GM23248 (cell line): ENCODE measurements at regions not wholly inside any gene's neighbourhood (a gene's known extent, or its start where the extent isn't known, plus 50 kb on each side); places are given as distances from the start of the nearest gene placed in this dataset.

Experiments used
- DNase-seq: peaks from one replicate; pipeline ENCODE4 v3.0.0-alpha.2; 2015
- H2AFZ ChIP-seq: fragments of 200-600 bp; sonication (generic); 2 replicates; pipeline ENCODE4 v1.6.1; 2016; ENCODE audit warnings: antibody characterized with exemption
- H3F3A ChIP-seq: fragments of 200-600 bp; sonication (generic); 2 replicates; pipeline ENCODE4 v1.6.1; 2016; ENCODE audit warnings: mild to moderate bottlenecking, antibody characterized with exemption, mixed run types; ENCODE audit not compliant: insufficient read depth
- H3K27ac ChIP-seq: fragments of 200-600 bp; sonication (generic); 2 replicates; pipeline ENCODE4 v1.5.1; 2016; ENCODE audit warnings: mild to moderate bottlenecking
- H3K27me3 ChIP-seq: fragments of 200-600 bp; sonication (generic); replicated peaks from 2 replicates; pipeline ENCODE4 v1.6.1; 2016; ENCODE audit warnings: mild to moderate bottlenecking; ENCODE audit not compliant: insufficient read depth
- H3K36me3 ChIP-seq: fragments of 200-600 bp; sonication (generic); 2 replicates; pipeline ENCODE4 v1.6.1; 2016; ENCODE audit warnings: low read depth, mild to moderate bottlenecking
- H3K4me1 ChIP-seq: fragments of 200-600 bp; sonication (generic); 2 replicates; pipeline ENCODE4 v1.6.1; 2016; ENCODE audit warnings: mild to moderate bottlenecking; ENCODE audit not compliant: insufficient read depth
- H3K4me2 ChIP-seq: fragments of 200-600 bp; sonication (generic); one replicate; pipeline ENCODE4 v1.6.1; 2016; ENCODE audit warnings: mild to moderate bottlenecking; ENCODE audit not compliant: unreplicated experiment
- H3K4me3 ChIP-seq: fragments of 200-600 bp; sonication (generic); 2 replicates; pipeline ENCODE4 v1.5.1; 2016; ENCODE audit warnings: mild to moderate bottlenecking
- H3K79me2 ChIP-seq: fragments of 200-600 bp; sonication (generic); 2 replicates; pipeline ENCODE4 v1.6.1; 2016; ENCODE audit warnings: mild to moderate bottlenecking; ENCODE audit not compliant: insufficient read depth
- H3K9ac ChIP-seq: fragments of 200-600 bp; sonication (generic); 2 replicates; pipeline ENCODE4 v1.6.1; 2016; ENCODE audit warnings: mild to moderate bottlenecking
- H3K9me2 ChIP-seq: fragments of 200-600 bp; sonication (generic); 2 replicates; pipeline ENCODE4 v1.6.1; 2016; ENCODE audit warnings: mixed run types, mild to moderate bottlenecking, moderate library complexity; ENCODE audit not compliant: insufficient read depth
- H3K9me3 ChIP-seq: fragments of 200-600 bp; sonication (generic); one replicate; pipeline ENCODE4 v1.6.1; 2017; ENCODE audit warnings: low read depth
- H4K20me1 ChIP-seq: fragments of 200-600 bp; sonication (generic); 2 replicates; pipeline ENCODE4 v1.6.0; 2016; ENCODE audit not compliant: insufficient read depth
- EZH2 ChIP-seq: fragments of 200-600 bp; sonication (generic); IDR thresholded peaks from 2 replicates; pipeline ENCODE4 v1.6.1; 2018; ENCODE audit warnings: antibody characterized with exemption, mild to moderate bottlenecking; ENCODE audit not compliant: insufficient read depth, poor library complexity, severe bottlenecking
- EZH2phosphoT487 ChIP-seq: fragments of 200-600 bp; sonication (generic); IDR thresholded peaks from 2 replicates; pipeline ENCODE4 v1.6.1; 2018; ENCODE audit warnings: antibody characterized with exemption, moderate library complexity, mild to moderate bottlenecking, low read depth; ENCODE audit not compliant: insufficient read depth
- WGBS, 2 experiments: methylation state at CpG; one replicate each; pipeline ENCODE4 v1.1.6; 2015 to 2017; ENCODE audit warnings: low lambda C conversion rate in 2 of 2, low coverage in 1 of 2; ENCODE audit errors: missing lambda C conversion rate in 2 of 2; 5-methylcytosine and 5-hydroxymethylcytosine counted together
- in situ Hi-C: fragments of 300-500 bp; cut with MboI; formaldehyde crosslinking; loops from 2 replicates; pipeline ENCODE4 v1.15.0; 2020

GRCh38 chr2:224133387-224133786, 94.3 kb upstream of the SERPINE2 start:
- Histone ChIP-seq H3K36me3 (no peaks in the 10 kb centered on the region), H3K9ac (no peak overlapping the region), H3K27ac (no peak overlapping the region), H2AFZ (no peak overlapping the region), H3K9me3 (no peaks in the 10 kb centered on the region), H3K79me2 (no peaks in the 10 kb centered on the region), H3K4me2 (no peak overlapping the region), H3K4me1 (peaks cover 13% of the 10 kb centered on the region), H3K4me3 (no peak overlapping the region), H3K27me3 (no peaks in the 10 kb centered on the region), H3F3A (peaks cover 17% of the 10 kb centered on the region), H3K9me2 (no peaks in the 10 kb centered on the region), H4K20me1 (no peaks in the 10 kb centered on the region)
- WGBS, 2 experiments, result 64 to 74% methylated on average over 4 of the region's 4 CpGs
- no peak for DNase-seq
- in situ Hi-C loops, result no loop called here
- TF ChIP-seq EZH2phosphoT487 (no peak), EZH2 (no peak)

GRCh38 chr2:224127871-224128501, 88.9 kb upstream of the SERPINE2 start:
- Histone ChIP-seq H4K20me1 (no peaks in the 10 kb centered on the region), H3F3A (peaks cover 32% of the 10 kb centered on the region), H3K9me2 (no peaks in the 10 kb centered on the region), H3K36me3 (no peaks in the 10 kb centered on the region), H3K27me3 (no peaks in the 10 kb centered on the region), H3K9ac (no peak overlapping the region), H3K9me3 (no peaks in the 10 kb centered on the region), H3K27ac (no peak overlapping the region), H3K4me1 (peaks cover 30% of the 10 kb centered on the region), H2AFZ (peak overlapping the region; percentile 11; the same call in 1 of the 2 replicates), H3K4me2 (peak overlapping the region; percentile 43), H3K79me2 (no peaks in the 10 kb centered on the region), H3K4me3 (no peak overlapping the region)
- no peak for TF ChIP-seq EZH2phosphoT487
- no peak for TF ChIP-seq EZH2
- WGBS, 2 experiments, result 34 to 37% methylated on average over 5 of the region's 5 CpGs
- in situ Hi-C loops, result no loop called here
- DNase-seq, result peak; percentile 43

- H2AFZ ChIP-seq, result peak overlapping the region; percentile 69
- H3K79me2 ChIP-seq, result no peaks in the 10 kb centered on the region
- no peaks in the 10 kb centered on the region for H3K9me3 ChIP-seq
- 0 out of 2 replicates have a peak overlapping the region, but pooled peaks have one; percentile 0 for H3K9ac ChIP-seq
- no peaks in the 10 kb centered on the region for H3K27me3 ChIP-seq
- H3K4me2 ChIP-seq, result peak overlapping the region; percentile 21
- no peak overlapping the region for H3K4me3 ChIP-seq
- H3F3A ChIP-seq, result peaks cover 41% of the 10 kb centered on the region
- H3K36me3 ChIP-seq, result no peaks in the 10 kb centered on the region
- TF ChIP-seq EZH2phosphoT487, result no peak
- no peak for TF ChIP-seq EZH2
- peak overlapping the region; percentile 18 for H3K27ac ChIP-seq
- in situ Hi-C loops, result no loop called here
- 27 to 28% methylated on average over 6 of the region's 6 CpGs for WGBS, 2 experiments
- DNase-seq, result peak; percentile 35
- H3K4me1 ChIP-seq, result peaks cover 38% of the 10 kb centered on the region
- H4K20me1 ChIP-seq, result no peaks in the 10 kb centered on the region
- no peaks in the 10 kb centered on the region for H3K9me2 ChIP-seq
Measured at GRCh38 chr2:224126440-224126839, 87.4 kb upstream of the SERPINE2 start.

GRCh38 chr2:224126003-224126402, 86.9 kb upstream of the SERPINE2 start:
- H3K4me2 ChIP-seq, result peak overlapping the region; percentile 21
- H3F3A ChIP-seq, result peaks cover 41% of the 10 kb centered on the region
- peak overlapping the region; percentile 18 for H3K27ac ChIP-seq
- H3K9me3 ChIP-seq, result no peaks in the 10 kb centered on the region
- 0 out of 2 replicates have a peak overlapping the region, but pooled peaks have one; percentile 0 for H3K9ac ChIP-seq
- in situ Hi-C loops, result no loop called here
- H3K9me2 ChIP-seq, result no peaks in the 10 kb centered on the region
- H3K36me3 ChIP-seq, result no peaks in the 10 kb centered on the region
- no peaks in the 10 kb centered on the region for H3K27me3 ChIP-seq
- H4K20me1 ChIP-seq, result no peaks in the 10 kb centered on the region
- TF ChIP-seq EZH2 (no peak), EZH2phosphoT487 (no peak)
- no peaks in the 10 kb centered on the region for H3K79me2 ChIP-seq
- peaks cover 38% of the 10 kb centered on the region for H3K4me1 ChIP-seq
- H2AFZ ChIP-seq, result peak overlapping the region; percentile 69
- 21 to 28% methylated on average over 5 of the region's 5 CpGs for WGBS, 2 experiments
- no peak overlapping the region for H3K4me3 ChIP-seq
- DNase-seq, result peak; percentile 46
